Heart right ventricle (tissue), 16 donors: ENCODE measurements at regions not wholly inside any gene's neighbourhood (a gene's known extent, or its start where the extent isn't known, plus 50 kb on each side); places are given as distances from the start of the nearest gene placed in this dataset.

ENCODE experiments used
- ATAC-seq, 8 donors: fragments of 200-7000 bp; cut with Tn5 transposase; one replicate each; pipeline ENCODE4 v1.9.1; 2020; ENCODE audit warnings: mild to moderate bottlenecking in 8 of 8, moderate library complexity in 8 of 8, moderate number of reproducible peaks in 1 of 8
- DNase-seq, 2 donors: peaks; one replicate each; pipeline ENCODE4 v3.0.0-alpha.2; 2020
- H3K27ac ChIP-seq, 10 donors: fragments of 200-600 bp; sonication (generic) in 2 of 10; one replicate each; pipeline versions ENCODE4 v1.5.0 to v1.8.0; 2020 to 2022; ENCODE audit warnings: mild to moderate bottlenecking in 3 of 10
- H3K27me3 ChIP-seq, 7 donors: fragments of 200-600 bp; one replicate each; pipeline ENCODE4 v1.8.0; 2021 to 2022; ENCODE audit warnings: mild to moderate bottlenecking in 2 of 7
- H3K36me3 ChIP-seq, 9 donors: fragments of 200-600 bp; sonication (generic) in 1 of 9; one replicate each; pipeline versions ENCODE4 v1.5.0 to v1.8.0; 2020 to 2022; ENCODE audit warnings: mild to moderate bottlenecking in 2 of 9
- H3K4me1 ChIP-seq, 9 donors: fragments of 200-600 bp; sonication (generic) in 1 of 9; one replicate each; pipeline versions ENCODE4 v1.5.0 to v1.8.0; 2020 to 2022; ENCODE audit warnings: mild to moderate bottlenecking in 4 of 9
- H3K4me3 ChIP-seq, 10 donors: fragments of 200-600 bp; sonication (generic) in 2 of 10; one replicate each; pipeline versions ENCODE4 v1.5.0 to v1.8.0; 2020 to 2022; ENCODE audit warnings: mild to moderate bottlenecking in 7 of 10, moderate library complexity in 2 of 10
- H3K9me3 ChIP-seq, 11 donors: fragments of 200-600 bp in 10 of 11; sonication (generic) in 2 of 11; one replicate each; pipeline versions ENCODE4 v1.5.0 to v1.8.0; 2013 to 2022; ENCODE audit warnings: mild to moderate bottlenecking in 2 of 11, control low read depth in 1 of 11, moderate library complexity in 1 of 11
- CTCF ChIP-seq, 9 donors: fragments of 200-600 bp; sonication (generic) in 2 of 9; IDR thresholded peaks; one replicate each; pipeline versions ENCODE4 v1.5.0 to v1.8.0; 2021 to 2022; ENCODE audit warnings: antibody characterized with exemption in 9 of 9, mild to moderate bottlenecking in 5 of 9, moderate library complexity in 1 of 9
- WGBS, 2 donors: extraction: QIAGEN DNeasy Blood & Tissue Kit; methylation state at CpG; one replicate each; pipeline ENCODE4 v1.1.7; 2013; ENCODE audit warnings: inconsistent platforms in 1 of 2; 5-methylcytosine and 5-hydroxymethylcytosine counted together
- intact Hi-C, 10 donors: fragments of 100-400 bp; cut with DNase I; formaldehyde crosslinking; loops; one replicate each; pipeline versions ENCODE4 v1.11.1 to v1.14.2; 2022
- donor health status: Arrhythmogenic right ventricular cardiomyopathy.
- donor health status: ischemic (EF 13 %, LVEDD 7.1; RV severe dilation, severe dysfunction).
- donor health status: healthy with polysubstance abuse.
- donor health status: DM: no; HTN: yes; CAD: no.
- donor health status: DM: no; HTN: no; CAD: no.
- donor health status: ischemic (EF 25% LVEDD 6.9; RV normal size, moderate dysfunction).
- donor health status: ischemic (EF 25% LVEDD 5.7; RV mildly dilated, moderate dysfunction).
- donor health status: healthy.
- donor health status: DM: yes; HTN: yes; CAD: no.
- donor health status: Ischemic cardiomyopathy.
- donor health status: ischemic (EF 35%, LVEDD 5.7; RV mildly dilated, moderate dysfunction).
- donor health status: nonischemic (EF 11% LVEDD 7.7; RV severe dilation, severe dysfunction).
- donor health status: DM: yes; HTN: yes; CAD: no.
- donor health status: PGD.
- donor health status: ischemic (EF 29% LVEDD 5.4; RV normal size, mild dysfunction).
- donor health status: nonischemic (EF 23%, LVEDD 6.1; RV moderate dilation, normal function).

- intact Hi-C loops, result no loop called here
- Histone ChIP-seq H3K27ac (no peak overlapping the region), H3K4me1 (peaks cover 0 to 5% (median 0%) of the 10 kb centered on the region in 9 donors), H3K36me3 (no peaks in the 10 kb centered on the region), H3K4me3 (no peak overlapping the region), H3K9me3 (peaks cover 0 to 5% (median 0%) of the 10 kb centered on the region in 11 donors), H3K27me3 (peaks cover 0 to 46% (median 17%) of the 10 kb centered on the region in 7 donors)
- no peak for TF ChIP-seq CTCF (IDR thresholded peaks at IDR 0.05)
- DNase-seq, result no peak
- WGBS, 2 donors, result 80 to 81% methylated on average over 13 of the region's 13 CpGs
- no peak for ATAC-seq
These were observed 141.4 kb downstream of the SYF2 start for GRCh38 chr1:25090707-25091422.

GRCh38 chr1:25089772-25090171 is 142.5 kb downstream of the SYF2 start:
- Histone ChIP-seq H3K36me3 (no peaks in the 10 kb centered on the region), H3K4me3 (no peak overlapping the region), H3K27me3 (peaks cover 0 to 50% (median 17%) of the 10 kb centered on the region in 7 donors), H3K27ac (no peak overlapping the region), H3K9me3 (peaks cover 0 to 5% (median 0%) of the 10 kb centered on the region in 11 donors), H3K4me1 (peaks cover 0 to 3% (median 0%) of the 10 kb centered on the region in 9 donors)
- 80 to 81% methylated on average over 7 of the region's 7 CpGs for WGBS, 2 donors
- TF ChIP-seq CTCF (IDR thresholded peaks at IDR 0.05), result no peak
- intact Hi-C loops, result no loop called here
- ATAC-seq (no peak), DNase-seq (no peak)

GRCh38 chr1:25088946-25089345 is 143.4 kb downstream of the SYF2 start:
- DNase-seq (no peak), ATAC-seq (no peak)
- no peak for TF ChIP-seq CTCF (IDR thresholded peaks at IDR 0.05)
- Histone ChIP-seq H3K27ac (no peak overlapping the region), H3K36me3 (no peaks in the 10 kb centered on the region), H3K27me3 (peaks cover 0 to 49% (median 17%) of the 10 kb centered on the region in 7 donors), H3K4me3 (no peak overlapping the region), H3K9me3 (peaks cover 0 to under 1% (median 0%) of the 10 kb centered on the region in 11 donors), H3K4me1 (no peaks in the 10 kb centered on the region)
- 79% methylated on average over 7 of the region's 7 CpGs for WGBS, 2 donors
- intact Hi-C loops, result no loop called here

- intact Hi-C loops, result no loop called here
- Histone ChIP-seq H3K36me3 (no peaks in the 10 kb centered on the region), H3K27ac (no peak overlapping the region), H3K4me3 (no peak overlapping the region), H3K27me3 (peaks cover 0 to 47% (median 17%) of the 10 kb centered on the region in 7 donors), H3K9me3 (no peaks in the 10 kb centered on the region), H3K4me1 (no peaks in the 10 kb centered on the region)
- no peak for TF ChIP-seq CTCF (IDR thresholded peaks at IDR 0.05)
- DNase-seq (no peak), ATAC-seq (no peak)
- WGBS, 2 donors, result 68 to 84% methylated on average over 6 of the region's 6 CpGs
These were observed 144.1 kb downstream of the SYF2 start for GRCh38 chr1:25088180-25088701.
